Activated B cell treated with CpG ODN at 0.5 μM for 24 hours (primary cell): ENCODE measurements at regions not wholly inside any gene's neighbourhood (a gene's known extent, or its start where the extent isn't known, plus 50 kb on each side); places are given as distances from the start of the nearest gene placed in this dataset.

Source experiments
- ATAC-seq: fragments of 200-7000 bp; cut with Tn5 transposase; one replicate; pipeline ENCODE4 v1.10.0; 2021; ENCODE audit warnings: low read depth, mild to moderate bottlenecking, moderate library complexity
- CTCF ChIA-PET: fragments of 350-600 bp; sonication (Branson Sonifier 250); formaldehyde crosslinking; loops from one replicate; lab custom pipeline; 2021; ENCODE audit warnings: antibody characterized with exemption; lab: Charles Lee
- POLR2A ChIA-PET: fragments of 350-600 bp; sonication (Branson Sonifier 250); formaldehyde crosslinking; loops from one replicate; lab custom pipeline; 2021; ENCODE audit warnings: antibody characterized with exemption; lab: Charles Lee
- DNase-seq: peaks from one replicate; pipeline ENCODE4 v3.0.0; 2022
- H3K27ac Mint-ChIP-seq: one replicate; pipeline ENCODE4 v1.8.0; 2020; ENCODE audit warnings: mixed read lengths
- H3K27me3 Mint-ChIP-seq: one replicate; pipeline ENCODE4 v1.8.0; 2021; ENCODE audit warnings: mixed read lengths
- H3K36me3 Mint-ChIP-seq: one replicate; pipeline ENCODE4 v1.8.0; 2021; ENCODE audit warnings: low read depth, mixed read lengths
- H3K4me1 Mint-ChIP-seq: one replicate; pipeline ENCODE4 v1.8.0; 2021; ENCODE audit warnings: mixed read lengths
- H3K4me3 Mint-ChIP-seq: one replicate; pipeline ENCODE4 v1.8.0; 2020; ENCODE audit warnings: mild to moderate bottlenecking, mixed read lengths
- H3K9me3 Mint-ChIP-seq: one replicate; pipeline ENCODE4 v1.8.0; 2020; ENCODE audit warnings: mixed read lengths
- intact Hi-C: fragments of 100-400 bp; cut with micrococcal nuclease; formaldehyde crosslinking; loops from one replicate; pipeline ENCODE4 v1.15.1; 2024
- TF ChIP-seq, protein P1 (sequence below): fragments of 200-600 bp; IDR thresholded peaks from one replicate; pipeline ENCODE4 v1.8.0; 2022; ENCODE audit warnings: antibody characterized with exemption, mild to moderate bottlenecking

DNA sequence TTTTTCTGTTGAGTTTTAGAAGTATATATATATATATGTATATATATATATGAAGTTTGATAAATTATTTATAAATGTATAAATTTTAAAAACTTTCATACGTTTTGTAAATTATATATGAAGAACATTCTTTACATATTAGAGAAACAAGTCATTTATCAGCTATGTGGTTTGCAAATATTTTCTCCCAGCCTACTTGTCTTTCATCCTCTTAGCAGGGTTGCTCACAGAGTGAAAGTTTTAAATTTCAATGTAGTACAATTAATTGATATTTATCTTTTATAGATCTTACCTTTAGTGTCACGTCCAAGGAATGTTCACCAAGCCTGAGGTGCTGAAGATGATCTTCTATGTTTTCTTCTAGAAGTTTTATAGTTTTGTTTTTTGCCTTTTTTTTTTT lies 78.3 kb upstream of the HS6ST1 start:
- no peaks in the 10 kb centered on the region for H3K9me3 Mint-ChIP-seq
- H3K36me3 Mint-ChIP-seq: no peaks in the 10 kb centered on the region
- H3K27ac Mint-ChIP-seq: no peak overlapping the region
- H3K27me3 Mint-ChIP-seq: no peaks in the 10 kb centered on the region
- ChIA-PET POLR2A (no interaction called here), CTCF (no interaction called here)
- intact Hi-C loops: no loop called here
- ATAC-seq (no peak), DNase-seq (no peak)
- TF ChIP-seq, protein P1, sequence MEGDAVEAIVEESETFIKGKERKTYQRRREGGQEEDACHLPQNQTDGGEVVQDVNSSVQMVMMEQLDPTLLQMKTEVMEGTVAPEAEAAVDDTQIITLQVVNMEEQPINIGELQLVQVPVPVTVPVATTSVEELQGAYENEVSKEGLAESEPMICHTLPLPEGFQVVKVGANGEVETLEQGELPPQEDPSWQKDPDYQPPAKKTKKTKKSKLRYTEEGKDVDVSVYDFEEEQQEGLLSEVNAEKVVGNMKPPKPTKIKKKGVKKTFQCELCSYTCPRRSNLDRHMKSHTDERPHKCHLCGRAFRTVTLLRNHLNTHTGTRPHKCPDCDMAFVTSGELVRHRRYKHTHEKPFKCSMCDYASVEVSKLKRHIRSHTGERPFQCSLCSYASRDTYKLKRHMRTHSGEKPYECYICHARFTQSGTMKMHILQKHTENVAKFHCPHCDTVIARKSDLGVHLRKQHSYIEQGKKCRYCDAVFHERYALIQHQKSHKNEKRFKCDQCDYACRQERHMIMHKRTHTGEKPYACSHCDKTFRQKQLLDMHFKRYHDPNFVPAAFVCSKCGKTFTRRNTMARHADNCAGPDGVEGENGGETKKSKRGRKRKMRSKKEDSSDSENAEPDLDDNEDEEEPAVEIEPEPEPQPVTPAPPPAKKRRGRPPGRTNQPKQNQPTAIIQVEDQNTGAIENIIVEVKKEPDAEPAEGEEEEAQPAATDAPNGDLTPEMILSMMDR: no peak
- no peaks in the 10 kb centered on the region for H3K4me1 Mint-ChIP-seq
- H3K4me3 Mint-ChIP-seq: no peak overlapping the region

DNA sequence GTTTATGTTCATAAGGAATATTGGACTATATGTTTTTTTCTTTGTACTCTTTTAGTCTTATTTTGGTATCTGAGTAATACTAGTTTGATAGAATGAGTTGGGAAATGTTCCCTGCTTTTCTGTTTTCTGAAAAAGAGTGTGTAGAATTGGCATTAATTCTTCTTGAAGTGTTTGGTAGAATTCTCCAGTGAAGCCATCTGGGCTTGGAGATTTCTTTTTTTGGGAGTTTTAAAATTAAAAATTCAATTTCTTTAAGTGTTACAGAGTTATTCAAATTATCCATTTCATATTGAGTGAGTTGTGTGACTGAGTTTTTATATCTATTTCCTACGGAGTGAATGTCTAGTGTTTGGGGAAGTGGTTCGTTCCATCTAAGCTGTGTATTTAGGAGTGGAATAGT lies 80.6 kb upstream of the HS6ST1 start:
- Mint-ChIP-seq H3K4me3 (no peak overlapping the region), H3K27me3 (no peaks in the 10 kb centered on the region), H3K27ac (no peak overlapping the region), H3K36me3 (no peaks in the 10 kb centered on the region), H3K9me3 (no peaks in the 10 kb centered on the region), H3K4me1 (no peaks in the 10 kb centered on the region)
- DNase-seq: no peak
- ChIA-PET POLR2A (no interaction called here), CTCF (no interaction called here)
- intact Hi-C loops: no loop called here
- TF ChIP-seq, protein P1: no peak
- ATAC-seq: no peak

DNA sequence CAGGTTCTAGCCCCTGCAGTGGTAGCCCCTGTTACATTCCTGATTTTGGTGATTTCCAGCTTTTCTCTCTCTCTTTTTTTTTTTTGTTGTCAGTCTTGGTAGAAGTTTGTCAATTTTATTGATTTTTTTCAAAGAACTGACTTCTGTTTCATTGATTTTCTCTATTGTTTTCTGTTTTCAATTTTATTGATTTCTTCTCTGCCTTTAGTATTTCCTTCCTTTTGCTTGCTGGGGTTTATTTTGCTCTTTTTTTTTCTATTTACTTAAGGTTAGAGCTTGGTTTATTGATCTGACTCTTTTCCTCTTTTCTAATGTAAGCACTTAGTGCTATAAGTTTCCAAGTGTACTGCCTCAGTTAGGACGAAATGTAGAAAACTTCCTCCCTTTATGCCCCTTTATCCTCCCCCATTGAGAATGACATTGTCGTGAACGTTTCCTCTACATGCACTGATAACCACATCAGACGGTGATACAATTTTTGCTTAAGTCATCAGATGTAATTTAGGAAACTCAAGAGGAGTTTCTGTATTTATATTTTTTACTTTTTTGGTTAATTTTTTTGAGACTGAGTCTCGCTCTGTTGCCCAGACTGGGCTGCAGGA lies 81.1 kb upstream of the HS6ST1 start:
- ChIA-PET POLR2A (no interaction called here), CTCF (no interaction called here)
- intact Hi-C loops: no loop called here
- H3K4me3 Mint-ChIP-seq: no peak overlapping the region
- TF ChIP-seq, protein P1: no peak
- no peaks in the 10 kb centered on the region for H3K9me3 Mint-ChIP-seq
- ATAC-seq: no peak
- DNase-seq: no peak
- H3K27ac Mint-ChIP-seq: no peak overlapping the region
- H3K4me1 Mint-ChIP-seq: no peaks in the 10 kb centered on the region
- no peaks in the 10 kb centered on the region for H3K36me3 Mint-ChIP-seq
- no peaks in the 10 kb centered on the region for H3K27me3 Mint-ChIP-seq

DNA sequence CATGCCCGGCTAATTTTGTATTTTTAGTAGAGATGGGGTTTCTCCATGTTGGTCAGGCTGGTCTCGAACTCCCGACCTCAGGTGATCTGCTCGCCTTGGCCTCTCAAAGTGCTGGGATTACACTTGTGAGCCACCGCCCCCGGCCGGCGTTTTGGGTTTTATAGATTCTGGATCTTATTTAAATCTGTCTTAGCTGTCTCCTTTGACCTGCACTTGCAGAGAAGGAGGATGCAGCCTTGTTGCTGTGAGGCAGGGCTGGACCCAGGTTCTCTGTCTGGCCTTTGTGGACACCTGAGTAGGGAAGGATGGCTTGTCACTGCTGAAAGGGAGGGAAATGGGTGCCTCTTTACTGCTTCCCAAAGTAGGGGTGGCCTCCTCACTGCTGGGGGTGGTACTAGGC lies 83.0 kb upstream of the HS6ST1 start:
- H3K36me3 Mint-ChIP-seq: no peaks in the 10 kb centered on the region
- ATAC-seq: no peak
- CTCF ChIA-PET: no interaction called here
- TF ChIP-seq, protein P1: no peak
- H3K27me3 Mint-ChIP-seq: no peaks in the 10 kb centered on the region
- DNase-seq: no peak
- H3K27ac Mint-ChIP-seq: no peak overlapping the region
- POLR2A ChIA-PET: no interaction called here
- no peak overlapping the region for H3K4me3 Mint-ChIP-seq
- H3K4me1 Mint-ChIP-seq: no peaks in the 10 kb centered on the region
- intact Hi-C loops: no loop called here
- H3K9me3 Mint-ChIP-seq: no peaks in the 10 kb centered on the region

DNA sequence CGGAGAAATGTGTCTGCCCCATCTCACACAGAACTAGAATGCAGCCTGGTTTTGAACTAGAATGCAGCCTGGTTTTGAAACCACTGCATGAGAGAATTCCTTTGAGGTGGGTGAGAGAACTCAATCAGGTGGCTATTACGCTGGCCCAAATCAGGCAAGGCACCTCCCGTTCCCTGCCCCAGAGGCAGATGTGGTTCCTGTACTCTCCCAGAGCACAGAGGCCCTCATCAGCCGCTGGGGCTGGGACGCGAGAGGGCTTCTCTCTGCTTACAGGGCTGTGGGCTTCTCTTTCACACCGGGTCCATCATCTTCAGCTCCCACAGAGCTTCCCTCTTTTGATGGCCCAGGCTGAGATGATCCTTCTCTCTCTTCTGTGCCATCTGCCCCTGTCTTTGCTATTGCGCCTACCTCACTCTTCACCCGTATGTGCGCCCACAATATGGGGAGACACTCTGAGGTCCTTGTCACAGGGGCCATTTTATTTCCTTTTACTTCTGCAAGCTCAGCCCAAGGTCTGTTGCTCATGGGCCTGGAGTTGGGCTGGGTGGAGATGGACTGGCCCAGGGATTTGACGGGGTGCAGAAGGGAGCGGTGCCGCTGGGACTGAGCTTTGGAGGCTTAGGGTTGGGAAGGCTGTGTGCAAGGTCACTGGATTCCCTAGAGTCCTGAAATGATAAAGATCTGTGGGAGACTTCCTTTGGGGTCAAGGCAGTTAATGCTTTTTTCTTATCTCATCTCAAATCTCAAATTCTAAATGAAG lies 84.4 kb upstream of the HS6ST1 start:
- intact Hi-C loops: no loop called here
- Mint-ChIP-seq H3K4me1 (no peaks in the 10 kb centered on the region), H3K9me3 (no peaks in the 10 kb centered on the region), H3K27me3 (no peaks in the 10 kb centered on the region), H3K4me3 (no peak overlapping the region), H3K36me3 (no peaks in the 10 kb centered on the region), H3K27ac (no peak overlapping the region)
- CTCF ChIA-PET: no interaction called here
- DNase-seq (no peak), ATAC-seq (no peak)
- POLR2A ChIA-PET: no interaction called here
- TF ChIP-seq, protein P1: no peak
